A673 (cell line): ENCODE measurements at regions not wholly inside any gene's neighbourhood (a gene's known extent, or its start where the extent isn't known, plus 50 kb on each side); places are given as distances from the start of the nearest gene placed in this dataset.

ENCODE experiments used
- BruUV-seq: library from RNA; stranded (reverse); fragments of 400-500 nt; replicated peaks from 2 replicates; lab custom pipeline; 2021; lab: Mats Ljungman, UMichigan
- CTCF ChIA-PET: fragments of 300-600 bp; sonication (Branson Sonifier 250); formaldehyde crosslinking; loops from one replicate; lab custom pipeline; 2022; ENCODE audit warnings: antibody characterized with exemption; lab: Charles Lee
- POLR2A ChIA-PET: fragments of 300-600 bp; sonication (Branson Sonifier 250); formaldehyde crosslinking; loops from one replicate; lab custom pipeline; 2022; ENCODE audit warnings: antibody characterized with exemption; ENCODE audit not compliant: low non-redundant PET; lab: Charles Lee
- DNase-seq: peaks from one replicate; pipeline ENCODE4 v3.0.0-alpha.2; 2015; ENCODE audit warnings: low spot score
- H3K27ac ChIP-seq: fragments of 200-600 bp; sonication (generic); 2 replicates; pipeline ENCODE4 v1.5.1; 2016; ENCODE audit warnings: mixed run types, low read depth, mild to moderate bottlenecking, mixed read lengths, antibody characterized with exemption, low read length; ENCODE audit not compliant: poor library complexity, severe bottlenecking
- H3K27me3 ChIP-seq: fragments of 200-600 bp; sonication (generic); replicated peaks from 2 replicates; pipeline ENCODE4 v1.6.1; 2017; ENCODE audit warnings: mixed run types, low read depth, mild to moderate bottlenecking, mixed read lengths, antibody characterized with exemption, low read length; ENCODE audit not compliant: insufficient read depth, poor library complexity
- H3K36me3 ChIP-seq: fragments of 200-600 bp; sonication (generic); 2 replicates; pipeline ENCODE4 v1.6.1; 2016; ENCODE audit warnings: mixed run types, mild to moderate bottlenecking, mixed read lengths, antibody characterized with exemption, low read length; ENCODE audit not compliant: insufficient read depth, poor library complexity, severe bottlenecking
- H3K4me1 ChIP-seq: fragments of 200-600 bp; sonication (generic); 2 replicates; pipeline ENCODE4 v1.6.1; 2017; ENCODE audit warnings: mixed run types, mild to moderate bottlenecking, mixed read lengths, antibody characterized with exemption, low read length; ENCODE audit not compliant: insufficient read depth, poor library complexity, severe bottlenecking
- H3K4me3 ChIP-seq: fragments of 200-600 bp; sonication (generic); 2 replicates; pipeline ENCODE4 v1.5.1; 2016; ENCODE audit warnings: low read depth, mixed run types, mild to moderate bottlenecking, mixed read lengths, low read length; ENCODE audit not compliant: poor library complexity, severe bottlenecking
- H3K9me3 ChIP-seq: fragments of 200-600 bp; sonication (generic); 2 replicates; pipeline ENCODE4 v1.6.1; 2016; ENCODE audit warnings: mixed run types, low read depth, mild to moderate bottlenecking, mixed read lengths, antibody characterized with exemption, low read length; ENCODE audit not compliant: poor library complexity, severe bottlenecking
- CTCF ChIP-seq: fragments of 300-800, 200-600 bp; sonication (generic); conservative IDR thresholded peaks from 2 replicates; pipeline ENCODE4 v1.5.1; 2017; ENCODE audit warnings: low read depth, mild to moderate bottlenecking, antibody characterized with exemption, low read length, moderate library complexity, mixed read lengths
- EZH2 ChIP-seq: fragments of 200-600 bp; sonication (generic); IDR thresholded peaks from 2 replicates; pipeline ENCODE4 v1.6.1; 2017; ENCODE audit warnings: borderline replicate concordance, low read depth, mild to moderate bottlenecking, mixed read lengths, antibody characterized with exemption, low read length; ENCODE audit not compliant: poor library complexity, severe bottlenecking
- intact Hi-C: fragments of 100-400 bp; cut with micrococcal nuclease; formaldehyde crosslinking; loops from one replicate; pipeline ENCODE4 v1.10.0; 2022; ENCODE audit not compliant: unreplicated experiment

DNA sequence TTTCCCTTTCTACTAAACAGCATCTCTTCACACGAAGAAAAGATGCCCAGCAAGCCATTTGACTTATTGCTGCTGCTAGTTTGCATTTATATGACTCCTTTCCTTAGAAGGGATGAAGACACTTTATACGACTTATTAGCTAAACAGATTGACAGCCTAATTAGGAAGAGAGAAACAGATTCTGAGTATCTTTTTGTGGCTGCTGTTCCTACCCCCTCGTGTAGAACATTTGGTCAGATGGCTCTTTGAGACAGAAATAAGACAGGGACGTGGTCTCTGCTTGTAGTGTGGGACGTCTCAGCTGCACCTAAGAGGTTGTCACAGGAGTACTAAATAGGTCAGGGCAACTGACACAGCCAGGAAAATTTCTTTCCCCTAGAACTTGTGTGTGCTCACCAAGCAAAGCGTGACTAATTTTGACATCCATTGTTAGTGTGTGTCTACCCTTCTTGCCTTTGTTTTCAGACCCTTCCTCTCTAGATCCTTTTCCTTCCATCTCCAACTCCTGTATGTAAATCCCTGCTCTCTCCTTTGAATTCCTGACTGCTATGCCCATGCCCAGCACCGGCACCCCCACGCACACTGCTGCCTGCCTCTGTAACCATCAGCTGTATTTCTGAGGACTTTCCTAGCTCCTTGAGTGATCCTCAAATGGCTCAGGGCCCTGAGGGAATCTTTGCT is 83.2 kb downstream of the DAD1 start:
- peak overlapping the region; percentile 89 for H3K27ac ChIP-seq
- H3K4me1 ChIP-seq, result peaks cover 73% of the 10 kb centered on the region
- H3K36me3 ChIP-seq, result no peaks in the 10 kb centered on the region
- CTCF ChIA-PET, result interaction anchor here (1.0 to 1.1 kb wide), 2 partner anchors 64 to 284 kb away, joined by 3 to 9 read pairs; no protein-coding TSS in a partner anchor
- H3K27me3 ChIP-seq, result no peaks in the 10 kb centered on the region
- intact Hi-C loops, result loop anchor here (5.0 kb wide), 1 partner anchor 41 kb away; no protein-coding TSS in a partner anchor
- peak; percentile 85 for DNase-seq
- H3K9me3 ChIP-seq, result no peaks in the 10 kb centered on the region
- no TSS peak for BruUV-seq
- H3K4me3 ChIP-seq, result peak overlapping the region; percentile 21
- POLR2A ChIA-PET, result interaction anchor here (0.6 to 0.7 kb wide), 3 partner anchors 29 to 1157 kb away, joined by 3 to 4 read pairs (median 3); no protein-coding TSS in a partner anchor
- no peak for TF ChIP-seq CTCF
- TF ChIP-seq EZH2, result no peak

- intact Hi-C loops, result loop anchor here (5.0 kb wide), 1 partner anchor 42 kb away; no protein-coding TSS in a partner anchor
- no TSS peak for BruUV-seq
- Histone ChIP-seq H3K27ac (peak overlapping the region; percentile 89), H3K9me3 (no peaks in the 10 kb centered on the region), H3K4me3 (peak overlapping the region; percentile 21), H3K4me1 (peaks cover 70% of the 10 kb centered on the region), H3K27me3 (no peaks in the 10 kb centered on the region), H3K36me3 (no peaks in the 10 kb centered on the region)
- CTCF ChIA-PET, result interaction anchor here (1.1 kb wide), 1 partner anchor 65 kb away, joined by 3 read pairs; no protein-coding TSS in a partner anchor
- DNase-seq, result no peak
- TF ChIP-seq EZH2, result no peak
- TF ChIP-seq CTCF, result no peak
- POLR2A ChIA-PET, result interaction anchor here (0.6 kb wide), 1 partner anchor 29 kb away, joined by 4 read pairs; no protein-coding TSS in a partner anchor
Measured at GRCh38 chr14:22505309-22505696, 83.7 kb downstream of the DAD1 start.

- ChIA-PET CTCF (no interaction called here), POLR2A (no interaction called here)
- no peak for DNase-seq
- intact Hi-C loops, result no loop called here
- Histone ChIP-seq H3K36me3 (no peaks in the 10 kb centered on the region), H3K4me1 (peaks cover 49% of the 10 kb centered on the region), H3K4me3 (no peak overlapping the region), H3K27me3 (no peaks in the 10 kb centered on the region), H3K27ac (peak overlapping the region; percentile 4), H3K9me3 (no peaks in the 10 kb centered on the region)
- TF ChIP-seq EZH2 (no peak), CTCF (no peak)
- no TSS peak for BruUV-seq
Measured at GRCh38 chr14:22502551-22502950, 86.5 kb downstream of the DAD1 start.
